ENCODE measurements at regions not wholly inside any gene's neighbourhood (a gene's known extent, or its start where the extent isn't known, plus 50 kb on each side); places are given as distances from the start of the nearest gene placed in this dataset.

DNA sequence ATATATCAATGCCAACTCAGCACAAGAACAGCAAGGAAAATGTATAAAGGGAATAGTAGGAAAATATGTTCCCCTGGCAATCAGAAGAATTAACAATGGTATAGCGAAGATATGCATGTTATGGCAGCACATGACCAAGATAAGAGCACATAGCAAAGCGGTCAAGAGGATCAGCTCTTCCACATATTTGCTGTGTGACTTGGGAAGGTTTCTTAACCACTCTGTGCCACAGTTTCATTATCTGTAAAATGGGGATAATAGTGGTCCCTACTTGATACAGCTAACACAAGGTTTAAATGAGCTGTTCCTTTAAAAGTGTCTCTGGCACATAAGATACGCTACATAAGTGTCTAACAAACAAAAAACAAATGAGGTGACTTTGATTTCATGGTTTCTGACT is 77.9 kb upstream of the PIP5K1B start:
- Histone ChIP-seq H2BK5ac (ENCODE audit: low read depth, low read length) (no peak overlapping the region), H2BK20ac (ENCODE audit: low read length) (no peak overlapping the region), H3K18ac (ENCODE audit: extremely low read depth, low read length) (no peak overlapping the region), H3K4ac (replicated peaks; ENCODE audit: insufficient read length, low read depth, low read length) (no peak overlapping the region), H4K91ac (replicated peaks; ENCODE audit: insufficient read length, low read length) (no peak overlapping the region), H3K79me1 (ENCODE audit: low read depth, low read length) (no peaks in the 10 kb centered on the region), H3K56ac (replicated peaks; ENCODE audit: insufficient read length, low read depth, low read length) (no peak overlapping the region), H3K9ac (replicated peaks in 1 of 4; ENCODE audit: extremely low read depth in 1 of 4, low read depth in 3 of 4, low read length in 3 of 4) (no peak overlapping the region), H4K5ac (ENCODE audit: insufficient read length, low read depth, low read length) (no peak overlapping the region), H3K14ac (ENCODE audit: insufficient read length) (no peak overlapping the region), H4K20me1 (replicated peaks in 1 of 2; ENCODE audit: control insufficient read depth in 1 of 2, insufficient read depth in 2 of 2, low read length in 2 of 2) (no peaks in the 10 kb centered on the region), H3K23me2 (ENCODE audit: low read depth, low read length) (no peaks in the 10 kb centered on the region; the same call in 1 of the 2 replicates), H2BK120ac (replicated peaks; ENCODE audit: low read depth, low read length) (no peak overlapping the region), H3K4me1 (replicated peaks in 1 of 4; ENCODE audit: control insufficient read depth in 3 of 4, insufficient read depth in 4 of 4, low read length in 3 of 4) (no peaks in the 10 kb centered on the region), H3K36me3 (ENCODE audit: control insufficient read depth in 2 of 4, insufficient read depth in 4 of 4, low read length in 3 of 4) (no peaks in the 10 kb centered on the region), H2AK5ac (ENCODE audit: low read depth, low read length) (no peak overlapping the region), H2BK15ac (ENCODE audit: low read length) (no peak overlapping the region), H3K79me2 (ENCODE audit: control insufficient read depth in 1 of 2, insufficient read depth in 2 of 2, low read length in 2 of 2) (no peaks in the 10 kb centered on the region), H3K27me3 (replicated peaks in 1 of 4; ENCODE audit: control insufficient read depth in 3 of 4, extremely low read depth in 1 of 4, insufficient read depth in 3 of 4, low read length in 3 of 4) (no peaks in the 10 kb centered on the region), H3K4me2 (ENCODE audit: insufficient read depth in 1 of 2, low read depth in 2 of 2, low read length in 2 of 2) (no peak overlapping the region), H3K27ac (ENCODE audit: low read depth, low read length) (no peak overlapping the region), H4K8ac (ENCODE audit: extremely low read depth, insufficient read depth, low read length) (no peak overlapping the region), H3K23ac (ENCODE audit: insufficient read length) (no peak overlapping the region), H3K4me3 (ENCODE audit: extremely low read depth in 1 of 4, insufficient read depth in 2 of 4, low read depth in 3 of 4, low read length in 4 of 4) (no peak overlapping the region), H2AFZ (ENCODE audit: low read length) (no peak overlapping the region), H3K9me3 (ENCODE audit: insufficient read depth in 2 of 2, low read depth in 1 of 2, low read length in 1 of 2) (no peaks in the 10 kb centered on the region), H2BK12ac (ENCODE audit: low read depth, low read length) (no peak overlapping the region)
- FAIRE-seq (peak; percentile 39), DNase-seq (ENCODE audit: low read depth in 1 of 2, low spot score in 2 of 2) (no peak)
- POLR2A ChIA-PET (ENCODE audit: partially characterized antibody), result no interaction called here
- CTCF ChIA-PET (ENCODE audit: partially characterized antibody), result interaction anchor here (1.6 kb wide), 1 partner anchor 76 kb away, joined by 3 read pairs; no protein-coding TSS in a partner anchor
- 86% methylated on average over 3 of the region's 3 CpGs; no CpG with 5 or more reads in 1 of the 2 experiments for WGBS, 2 experiments (ENCODE audit: extremely low coverage in 1 of 2, insufficient coverage in 1 of 2, insufficient read length in 1 of 2, insufficient replicate concordance in 2 of 2, low coverage in 1 of 2, low lambda C conversion rate in 2 of 2, missing lambda C conversion rate in 1 of 2)
- TF ChIP-seq SRF (IDR thresholded peaks at IDR 0.05; ENCODE audit: low read depth, low read length) (no peak), KDM1A (IDR thresholded peaks at IDR 0.05; ENCODE audit: borderline replicate concordance, low read length) (peak; percentile 60; the same call in 1 of the 2 replicates), HDAC6 (IDR thresholded peaks at IDR 0.05; ENCODE audit: low read depth, low read length) (no peak)
